Muscle of leg (tissue), 3 donors: ENCODE measurements at regions not wholly inside any gene's neighbourhood (a gene's known extent, or its start where the extent isn't known, plus 50 kb on each side); places are given as distances from the start of the nearest gene placed in this dataset.
"Not testable (repeated sequence)": the region's sequence is repeated elsewhere in the genome, so short reads cannot be mapped to it uniquely, and the experiment has no call there.

Experiments
- DNase-seq: peaks from one replicate; pipeline ENCODE4 v3.0.0; 2013
- H3K27ac ChIP-seq: one replicate; pipeline ENCODE4 v1.5.1; 2013; ENCODE audit warnings: mild to moderate bottlenecking, low read length, control low read depth
- H3K27me3 ChIP-seq: one replicate; pipeline ENCODE4 v1.6.1; 2013; ENCODE audit warnings: low read length; ENCODE audit not compliant: control insufficient read depth, insufficient read depth
- H3K36me3 ChIP-seq: one replicate; pipeline ENCODE4 v1.6.1; 2013; ENCODE audit warnings: low read length; ENCODE audit not compliant: control insufficient read depth, insufficient read depth
- H3K4me1 ChIP-seq: one replicate; pipeline ENCODE4 v1.6.1; 2013; ENCODE audit warnings: low read length; ENCODE audit not compliant: control insufficient read depth, insufficient read depth
- H3K4me3 ChIP-seq: one replicate; pipeline ENCODE4 v1.5.1; 2013; ENCODE audit warnings: low read length, control low read depth
- H3K9me3 ChIP-seq: replicated peaks from 2 replicates; pipeline ENCODE4 v1.6.1; 2013; ENCODE audit warnings: low read depth, low read length; ENCODE audit not compliant: control insufficient read depth
- WGBS: methylation state at CpG from one replicate; pipeline ENCODE4 v1.1.5; 2013; ENCODE audit warnings: missing lambda C conversion rate; ENCODE audit not compliant: insufficient coverage; 5-methylcytosine and 5-hydroxymethylcytosine counted together

GRCh38 chr7:55303220-55303619 is 61.9 kb upstream of the LANCL2 start:
- Histone ChIP-seq H3K36me3 (no peaks in the 10 kb centered on the region), H3K27ac (no peak overlapping the region), H3K9me3 (no peaks in the 10 kb centered on the region), H3K4me1 (peaks cover 12% of the 10 kb centered on the region), H3K4me3 (no peak overlapping the region), H3K27me3 (no peaks in the 10 kb centered on the region)
- WGBS = 86% methylated on average over 1 of the region's 1 CpG
- DNase-seq = no peak

DNA sequence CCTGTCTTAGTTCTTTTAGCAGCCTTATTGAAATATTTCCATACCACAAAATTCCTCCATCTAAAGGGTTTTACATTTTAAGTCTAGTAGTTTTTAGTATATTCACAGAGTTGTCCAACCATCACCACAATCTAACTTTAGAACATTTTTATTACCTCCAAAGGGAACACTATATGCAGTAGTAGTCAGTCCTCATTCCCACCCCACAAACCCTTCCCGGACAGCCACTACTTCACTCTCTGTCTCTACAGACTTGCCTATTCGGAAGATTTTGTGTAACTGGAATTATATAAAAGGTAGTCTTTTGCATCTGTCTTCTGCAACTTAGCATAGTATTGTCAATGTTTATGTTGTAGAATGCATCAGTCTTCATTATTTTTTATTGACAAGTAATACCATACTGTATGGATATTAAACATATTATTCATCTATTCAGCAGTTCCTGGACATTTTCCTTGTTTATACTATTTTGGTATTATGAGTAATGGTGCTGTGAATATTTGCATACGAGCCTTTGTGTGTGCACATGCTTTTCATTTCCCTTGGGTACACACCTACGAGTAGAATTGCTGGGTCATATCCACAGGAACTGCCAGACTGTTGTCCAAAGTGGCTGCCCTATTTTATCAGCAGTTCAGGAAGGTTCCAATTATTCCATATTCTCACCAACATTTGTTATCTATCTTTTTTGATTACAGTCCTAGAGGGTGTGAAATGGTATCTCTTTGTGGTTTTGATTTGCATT is 60.9 kb upstream of the LANCL2 start:
- H3K27ac ChIP-seq = no peak overlapping the region

GRCh38 chr7:55305135-55305534 is 60.0 kb upstream of the LANCL2 start:
- 88% methylated on average over 1 of the region's 1 CpG for WGBS
- peaks cover 23% of the 10 kb centered on the region for H3K4me1 ChIP-seq

More for the DNA sequence above, 60.9 kb upstream of the LANCL2 start:
- Histone ChIP-seq H3K4me1 (peaks cover 19% of the 10 kb centered on the region), H3K9me3 (no peaks in the 10 kb centered on the region), H3K4me3 (no peak overlapping the region), H3K27me3 (no peaks in the 10 kb centered on the region), H3K36me3 (no peaks in the 10 kb centered on the region)
- no peak for DNase-seq
- WGBS = no CpG with 5 or more reads among the region's 4 CpGs

GRCh38 chr7:55306331-55306730 is 58.8 kb upstream of the LANCL2 start:
- no peaks in the 10 kb centered on the region for H3K9me3 ChIP-seq
- H3K4me3 ChIP-seq = no peak overlapping the region
- peak; percentile 50 for DNase-seq
- WGBS = 56% methylated on average over 1 of the region's 3 CpGs
- H3K36me3 ChIP-seq = no peaks in the 10 kb centered on the region
- H3K4me1 ChIP-seq = peaks cover 23% of the 10 kb centered on the region
- no peak overlapping the region for H3K27ac ChIP-seq
- no peaks in the 10 kb centered on the region for H3K27me3 ChIP-seq

More at GRCh38 chr7:55305135-55305534, 60.0 kb upstream of the LANCL2 start:
- no peak for DNase-seq
- no peak overlapping the region for H3K4me3 ChIP-seq
- H3K9me3 ChIP-seq = no peaks in the 10 kb centered on the region
- no peak overlapping the region for H3K27ac ChIP-seq
- no peaks in the 10 kb centered on the region for H3K36me3 ChIP-seq
- no peaks in the 10 kb centered on the region for H3K27me3 ChIP-seq

GRCh38 chr7:55307123-55307916 is 57.8 kb upstream of the LANCL2 start:
- H3K36me3 ChIP-seq = no peaks in the 10 kb centered on the region
- H3K4me1 ChIP-seq = peaks cover 23% of the 10 kb centered on the region
- no peak overlapping the region for H3K4me3 ChIP-seq
- H3K27ac ChIP-seq = no peak overlapping the region
- DNase-seq = no peak
- 67% methylated on average over 1 of the region's 4 CpGs for WGBS
- no peaks in the 10 kb centered on the region for H3K27me3 ChIP-seq
- H3K9me3 ChIP-seq = no peaks in the 10 kb centered on the region

DNA sequence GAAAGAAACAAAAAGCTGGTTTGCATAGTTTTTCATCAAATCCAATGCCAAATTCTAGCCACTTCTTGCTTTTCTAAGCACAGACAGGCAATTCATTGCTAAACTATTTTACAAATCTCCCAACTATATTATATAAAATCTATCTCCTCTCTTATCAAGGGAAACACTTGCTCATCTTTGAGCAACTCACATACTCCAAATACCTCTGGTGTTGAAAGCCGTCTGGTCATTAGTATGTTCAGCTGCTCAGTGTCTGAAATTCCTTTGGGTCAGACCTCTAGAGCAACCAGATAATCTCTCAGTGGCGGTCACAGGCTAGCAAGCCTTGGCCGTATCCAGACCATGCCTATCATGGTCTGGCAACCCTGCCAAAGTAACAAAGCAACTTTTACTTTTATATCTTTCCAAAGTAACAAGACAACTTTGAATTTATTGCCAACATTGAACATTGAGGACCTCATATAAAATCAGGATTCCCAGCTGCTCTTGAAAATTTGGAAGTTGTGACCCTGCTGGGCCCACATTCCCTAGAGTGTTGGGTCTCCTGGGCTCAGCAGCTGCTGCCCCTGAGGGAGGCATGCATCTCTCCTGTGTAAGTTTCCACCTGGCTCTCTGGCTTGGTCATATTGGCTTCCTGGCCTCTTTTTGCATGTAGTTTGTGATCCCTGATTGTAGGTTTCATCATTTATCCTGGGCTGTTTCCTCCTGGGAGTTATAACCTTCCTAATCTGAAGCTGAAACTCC is 56.8 kb upstream of the LANCL2 start:
- Histone ChIP-seq H3K27ac (no peak overlapping the region), H3K9me3 (no peaks in the 10 kb centered on the region), H3K27me3 (no peaks in the 10 kb centered on the region), H3K36me3 (no peaks in the 10 kb centered on the region), H3K4me3 (no peak overlapping the region), H3K4me1 (peaks cover 23% of the 10 kb centered on the region)
- 77% methylated on average over 3 of the region's 3 CpGs for WGBS
- DNase-seq = peak; percentile 59

- DNase-seq = no peak
- no peaks in the 10 kb centered on the region for H3K9me3 ChIP-seq
- H3K27me3 ChIP-seq = no peaks in the 10 kb centered on the region
- 87% methylated on average over 15 of the region's 17 CpGs for WGBS
- H3K36me3 ChIP-seq = no peaks in the 10 kb centered on the region
- H3K4me1 ChIP-seq = peaks cover 23% of the 10 kb centered on the region
- no peak overlapping the region for H3K4me3 ChIP-seq
- H3K27ac ChIP-seq = no peak overlapping the region
Observed at GRCh38 chr7:55309040-55309991, 55.8 kb upstream of the LANCL2 start.

DNA sequence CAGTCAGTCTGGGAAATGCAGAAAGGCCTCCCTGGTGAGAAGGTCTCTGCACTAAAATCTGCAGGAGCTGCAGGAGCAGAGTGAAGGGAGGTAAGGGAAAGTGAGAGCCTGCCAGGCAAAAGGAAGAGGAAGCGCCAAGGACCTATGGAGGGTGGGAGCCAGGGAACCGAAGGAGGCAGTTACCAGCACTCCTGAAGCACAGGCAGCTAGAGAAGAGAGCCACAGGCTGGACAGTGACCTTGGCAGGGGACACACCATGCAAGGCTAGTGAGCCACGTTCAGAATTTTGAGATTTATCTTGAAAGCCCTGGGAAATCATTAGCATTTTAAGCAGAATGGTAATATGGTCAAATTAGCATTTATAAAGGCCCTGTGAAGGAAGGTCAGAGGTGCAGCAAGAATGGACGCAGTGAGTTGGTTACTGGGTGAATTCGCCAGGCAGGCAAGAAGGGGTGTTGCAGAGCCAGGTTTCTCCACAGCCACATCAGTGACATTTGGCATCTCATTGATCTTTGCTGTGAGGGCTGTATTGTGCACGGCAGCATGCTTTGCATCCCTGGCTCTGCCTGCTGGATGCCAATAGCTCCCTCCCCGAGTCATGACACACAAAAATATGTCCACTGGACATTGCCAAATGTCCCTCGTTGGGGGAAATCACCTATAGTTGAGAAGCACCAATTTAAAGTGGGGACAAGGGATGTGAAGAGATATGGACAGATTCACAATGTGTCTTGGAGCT is 54.7 kb upstream of the LANCL2 start:
- Histone ChIP-seq H3K4me3 (no peak overlapping the region), H3K27ac (no peak overlapping the region), H3K36me3 (no peaks in the 10 kb centered on the region), H3K4me1 (peaks cover 23% of the 10 kb centered on the region), H3K9me3 (no peaks in the 10 kb centered on the region), H3K27me3 (no peaks in the 10 kb centered on the region)
- 58% methylated on average over 3 of the region's 8 CpGs for WGBS
- DNase-seq = no peak

DNA sequence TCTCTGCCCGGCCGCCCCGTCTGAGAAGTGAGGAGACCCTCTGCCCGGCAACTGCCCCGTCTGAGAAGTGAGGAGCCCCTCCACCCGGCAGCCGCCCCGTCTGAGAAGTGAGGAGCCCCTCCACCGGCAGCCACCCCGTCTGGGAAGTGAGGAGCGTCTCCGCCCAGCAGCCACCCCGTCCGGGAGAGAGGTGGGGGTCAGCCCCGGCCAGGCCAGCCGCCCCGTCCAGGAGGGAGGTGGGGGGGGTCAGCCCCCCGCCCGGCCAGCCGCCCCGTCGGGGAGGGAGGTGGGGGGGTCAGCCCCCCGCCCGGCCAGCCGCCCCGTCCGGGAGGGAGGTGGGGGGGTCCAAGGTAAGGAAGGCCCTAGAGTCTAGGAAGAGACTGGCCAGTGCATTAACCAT is 53.2 kb upstream of the LANCL2 start:
- peaks cover 22% of the 10 kb centered on the region for H3K4me1 ChIP-seq
- not testable (repeated sequence) for H3K9me3 ChIP-seq, DNase-seq, H3K27ac ChIP-seq, H3K27me3 ChIP-seq, H3K36me3 ChIP-seq, H3K4me3 ChIP-seq
- 90% methylated on average over 2 of the region's 27 CpGs for WGBS
